PFSK-1 (cell line): ENCODE measurements at regions not wholly inside any gene's neighbourhood (a gene's known extent, or its start where the extent isn't known, plus 50 kb on each side); places are given as distances from the start of the nearest gene placed in this dataset.

Experiments used
- FOXP2 ChIP-seq: optimal IDR thresholded peaks from 2 replicates; pipeline ENCODE3; 2011; ENCODE audit warnings: borderline replicate concordance, control low read depth, inconsistent platforms; ENCODE audit not compliant: insufficient read depth; ENCODE audit errors: extremely low read length, extremely low read depth
- POLR2AphosphoS5 ChIP-seq: IDR thresholded peaks from 2 replicates; pipeline ENCODE4 v1.6.1; 2012; ENCODE audit warnings: low read depth, mild to moderate bottlenecking, control low read depth, low read length, moderate library complexity
- REST ChIP-seq, 2 experiments: IDR thresholded peaks; 2 replicates each; pipeline versions ENCODE4 v1.6.1 to v1.8.0; 2011 to 2012; ENCODE audit warnings: low read depth in 2 of 2, low read length in 2 of 2, control low read depth in 1 of 2, inconsistent platforms in 1 of 2, mild to moderate bottlenecking in 1 of 2, moderate library complexity in 1 of 2; ENCODE audit not compliant: insufficient read depth in 1 of 2
- SIN3A ChIP-seq: IDR thresholded peaks from 2 replicates; pipeline ENCODE4 v1.6.1; 2012; ENCODE audit warnings: mild to moderate bottlenecking, low read length, moderate library complexity, borderline replicate concordance; ENCODE audit not compliant: insufficient read depth
- TAF1 ChIP-seq: IDR thresholded peaks from 2 replicates; pipeline ENCODE4 v1.6.1; 2012; ENCODE audit warnings: low read length, control low read depth, borderline replicate concordance; ENCODE audit not compliant: insufficient read depth

DNA sequence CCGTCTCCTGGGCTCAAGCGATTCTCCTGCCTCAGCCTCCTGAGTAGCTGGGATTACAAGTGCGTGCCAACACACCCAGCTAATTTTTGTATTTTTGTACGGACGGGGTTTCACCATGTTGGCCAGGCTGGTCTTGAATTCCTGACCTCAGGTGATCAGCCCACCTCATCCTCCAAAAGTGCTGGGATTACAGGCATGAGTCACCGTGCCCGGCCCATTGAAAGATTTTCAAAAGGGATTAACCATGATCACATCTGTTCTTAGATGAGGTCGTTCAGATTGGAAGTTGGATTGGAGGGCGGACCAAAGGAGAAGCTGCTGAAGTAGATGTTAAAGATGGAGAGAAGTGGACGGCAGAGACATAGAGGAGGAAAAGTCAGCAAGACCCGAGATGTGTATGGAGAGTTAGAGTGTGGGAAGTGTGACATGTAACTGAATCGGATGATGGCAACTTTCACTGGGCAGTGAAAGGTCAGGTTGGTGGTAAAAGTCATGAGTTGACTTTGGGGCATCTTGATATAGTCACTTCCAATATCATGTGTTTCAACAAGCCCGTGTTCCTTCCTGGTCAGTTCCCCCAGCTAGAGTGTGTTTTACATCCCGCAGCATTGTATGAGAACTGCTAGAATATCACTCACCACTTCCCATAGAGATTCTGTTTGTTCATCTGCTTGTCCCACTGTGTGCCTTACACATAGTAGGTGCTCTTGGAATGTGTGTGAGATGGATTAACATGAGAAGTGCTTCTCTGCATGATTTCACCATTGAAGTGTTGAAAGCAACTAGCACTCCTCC, 54.4 kb upstream of the TINAGL1 start:
- TF ChIP-seq TAF1 (no peak), REST (IDR thresholded peaks at IDR 0.05; ENCODE audit: insufficient read depth in 1 of 2, low read depth in 2 of 2, low read length in 2 of 2) (no peak), POLR2AphosphoS5 (no peak), FOXP2 (no peak), SIN3A (no peak)

DNA sequence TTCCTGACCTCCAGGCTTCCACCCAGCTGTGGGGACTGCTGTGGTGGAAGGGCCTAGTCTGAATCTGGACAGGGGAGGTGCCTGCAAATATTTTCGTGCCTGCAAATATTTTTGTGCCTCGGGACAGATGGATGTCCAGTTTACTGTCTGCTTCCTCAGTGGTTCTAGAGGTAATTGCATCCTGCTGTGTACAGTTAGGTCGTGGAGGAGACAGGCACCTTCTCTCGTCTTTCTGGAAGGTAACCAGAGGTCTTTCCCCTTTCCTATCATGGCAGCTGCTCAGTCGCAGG, 53.8 kb upstream of the TINAGL1 start:
- TF ChIP-seq POLR2AphosphoS5 (no peak), SIN3A (no peak), REST (IDR thresholded peaks at IDR 0.05; ENCODE audit: insufficient read depth in 1 of 2, low read depth in 2 of 2, low read length in 2 of 2) (no peak), FOXP2 (no peak), TAF1 (no peak)

DNA sequence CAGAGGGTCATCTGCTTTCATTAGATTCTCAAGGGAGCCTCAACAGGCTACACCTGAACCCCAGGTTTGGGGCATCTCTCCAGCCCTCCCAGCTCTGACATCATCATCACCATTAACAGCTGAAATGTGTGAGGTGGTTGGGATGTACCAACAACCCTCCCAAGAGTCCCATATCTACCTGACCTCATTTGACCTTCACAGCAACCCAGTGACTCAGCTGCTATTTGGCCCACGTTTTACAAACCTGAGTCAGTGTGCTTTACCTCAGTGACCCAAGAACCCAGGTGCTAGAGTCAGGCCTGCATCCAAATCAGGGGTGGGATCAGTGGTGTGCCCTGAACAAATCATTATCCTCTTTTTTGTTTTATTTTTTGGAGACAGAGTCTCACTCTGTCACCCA, 53.3 kb upstream of the TINAGL1 start:
- no peak for TF ChIP-seq FOXP2
- no peak for TF ChIP-seq REST (IDR thresholded peaks at IDR 0.05; ENCODE audit: insufficient read depth in 1 of 2, low read depth in 2 of 2, low read length in 2 of 2)
- TF ChIP-seq SIN3A, result no peak
- TF ChIP-seq TAF1, result no peak

DNA sequence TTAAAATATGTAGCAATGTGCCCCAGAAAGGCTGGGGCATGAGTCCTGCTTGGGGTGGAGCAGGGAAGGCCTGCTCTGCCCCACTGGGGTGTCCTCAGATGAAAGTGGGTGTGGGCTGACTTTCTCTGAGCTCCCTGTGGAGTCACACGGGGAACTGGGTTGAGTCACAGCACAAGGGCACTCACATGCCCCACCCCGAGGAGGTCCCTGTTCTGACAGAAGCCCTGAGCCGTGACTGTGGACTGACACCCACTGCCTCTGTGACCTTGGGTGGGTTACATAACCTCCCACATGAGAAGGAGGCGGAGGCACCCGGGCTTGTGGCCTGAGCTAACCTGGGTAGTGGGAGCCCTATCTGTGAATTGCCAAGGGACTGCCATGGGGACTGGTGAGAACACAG, 52.5 kb upstream of the TINAGL1 start:
- TF ChIP-seq REST (IDR thresholded peaks at IDR 0.05; ENCODE audit: insufficient read depth in 1 of 2, low read depth in 2 of 2, low read length in 2 of 2), result no peak
- no peak for TF ChIP-seq FOXP2
- TF ChIP-seq SIN3A, result no peak
- TF ChIP-seq POLR2AphosphoS5, result no peak
- no peak for TF ChIP-seq TAF1
